HG03280 (cell line): ENCODE measurements at regions not wholly inside any gene's neighbourhood (a gene's known extent, or its start where the extent isn't known, plus 50 kb on each side); places are given as distances from the start of the nearest gene placed in this dataset.

Source experiments
- ATAC-seq: cut with Tn5 transposase; IDR thresholded peaks from one replicate; pipeline ENCODE4 v1.9.1; 2021; ENCODE audit warnings: mild to moderate bottlenecking, moderate library complexity; ENCODE audit not compliant: unreplicated experiment

DNA sequence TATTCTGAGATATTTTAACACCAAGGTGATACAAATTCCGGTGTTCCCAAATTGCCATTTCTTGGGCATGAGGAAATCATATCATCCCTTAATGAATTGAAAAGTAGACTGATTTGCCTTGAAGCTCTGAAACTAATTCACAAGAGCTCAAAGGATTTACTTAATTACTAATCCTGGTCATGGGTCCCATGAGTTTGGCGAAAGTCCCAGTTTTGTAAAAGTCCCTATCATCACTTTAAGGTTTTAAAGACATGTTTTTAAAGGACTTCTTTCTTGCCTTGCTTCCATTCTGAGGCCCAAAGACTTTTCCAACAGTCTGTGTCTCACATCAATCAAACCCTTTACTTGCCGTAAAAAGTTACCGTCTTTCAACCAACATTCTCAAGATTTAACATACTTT is 377.9 kb downstream of the DNAJB9 start:
- ATAC-seq: no peak

DNA sequence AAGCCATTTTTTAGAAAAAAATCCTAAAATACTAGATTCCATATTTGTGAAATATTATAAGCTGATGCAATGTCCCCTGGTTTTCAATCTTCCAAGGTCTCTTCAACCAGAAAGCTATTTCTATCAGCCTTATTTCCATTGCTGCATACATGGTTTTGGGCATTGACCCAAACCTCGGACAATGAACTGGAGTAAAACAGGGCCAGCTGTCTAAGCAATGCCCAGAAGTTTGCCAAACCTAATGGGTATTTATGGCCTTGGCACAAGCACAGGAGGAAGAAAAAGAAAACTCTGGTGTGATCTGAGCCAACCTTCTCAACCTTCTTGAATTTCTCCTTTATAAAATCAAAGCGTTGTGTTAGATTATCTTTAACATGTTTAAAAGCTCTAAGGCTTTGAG is 402.3 kb downstream of the DNAJB9 start:
- no peak for ATAC-seq

- no peak for ATAC-seq
Observed at GRCh38 chr7:108973075-108973474, 403.4 kb downstream of the DNAJB9 start.

DNA sequence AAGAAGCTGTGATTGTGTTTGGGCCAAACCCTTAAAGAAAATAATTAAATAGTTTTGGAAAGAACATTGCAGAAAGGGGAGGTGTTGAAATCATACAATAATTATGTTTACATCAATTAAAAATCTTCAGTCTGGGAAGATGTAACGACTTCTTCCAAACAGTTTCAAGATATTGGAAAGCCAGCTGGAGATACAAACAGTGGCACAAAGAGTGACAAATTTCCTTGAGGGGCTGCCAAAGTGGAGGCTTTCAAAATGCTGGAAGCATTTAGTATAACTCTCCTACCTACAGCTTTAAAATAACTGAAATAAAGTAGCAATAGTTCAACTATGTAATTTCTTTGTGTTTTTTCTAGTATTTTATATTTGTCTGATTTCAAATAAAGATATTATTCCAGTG is 405.0 kb downstream of the DNAJB9 start:
- ATAC-seq: no peak

DNA sequence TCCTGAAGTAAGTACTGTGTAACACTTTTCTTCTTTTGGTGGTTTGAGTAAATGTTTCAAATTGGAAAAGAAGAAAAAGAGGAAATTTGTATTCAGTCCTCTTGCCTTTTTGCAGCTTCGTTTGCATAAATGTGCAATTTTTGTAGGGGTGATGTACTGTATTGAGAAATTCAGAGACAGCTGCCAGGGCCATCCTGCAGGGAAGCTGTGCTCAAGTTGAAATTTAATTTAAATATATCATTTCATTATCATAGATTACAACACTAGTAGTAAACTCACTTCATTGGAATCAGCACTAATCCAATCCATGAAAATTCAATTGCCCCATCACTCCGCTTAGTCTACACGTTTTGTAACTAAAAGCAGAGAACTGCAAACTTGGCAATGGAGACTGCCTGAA is 415.4 kb downstream of the DNAJB9 start:
- ATAC-seq: no peak

- no peak for ATAC-seq
Observed at GRCh38 chr7:108989319-108989718, 419.6 kb downstream of the DNAJB9 start.

- no peak for ATAC-seq
Observed at GRCh38 chr7:108997480-108997879, 427.8 kb downstream of the DNAJB9 start.

- ATAC-seq: no peak
Observed at GRCh38 chr7:109003742-109004141, 434.1 kb downstream of the DNAJB9 start.

GRCh38 chr7:109009636-109010035 is 440.0 kb downstream of the DNAJB9 start:
- ATAC-seq: no peak

GRCh38 chr7:109020251-109020650 is 450.6 kb downstream of the DNAJB9 start:
- no peak for ATAC-seq

DNA sequence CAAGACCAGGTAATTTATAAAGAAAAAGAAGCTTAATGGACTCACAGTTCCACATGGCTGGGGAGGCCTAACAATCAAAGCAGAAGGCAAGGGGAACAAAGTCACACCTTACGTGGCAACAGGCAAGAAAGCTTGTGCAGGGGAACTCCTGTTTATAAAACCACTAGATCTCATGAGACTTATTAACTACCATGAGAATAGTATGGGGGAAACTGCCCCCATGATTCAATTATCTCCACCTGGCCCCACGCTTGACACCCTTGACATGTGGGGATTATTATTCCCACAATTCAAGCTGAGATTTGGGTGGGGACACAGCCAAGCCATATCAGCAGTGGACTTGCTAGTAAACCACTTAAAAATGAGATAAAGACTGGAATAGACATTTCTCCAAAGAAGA is 451.7 kb downstream of the DNAJB9 start:
- ATAC-seq: no peak

DNA sequence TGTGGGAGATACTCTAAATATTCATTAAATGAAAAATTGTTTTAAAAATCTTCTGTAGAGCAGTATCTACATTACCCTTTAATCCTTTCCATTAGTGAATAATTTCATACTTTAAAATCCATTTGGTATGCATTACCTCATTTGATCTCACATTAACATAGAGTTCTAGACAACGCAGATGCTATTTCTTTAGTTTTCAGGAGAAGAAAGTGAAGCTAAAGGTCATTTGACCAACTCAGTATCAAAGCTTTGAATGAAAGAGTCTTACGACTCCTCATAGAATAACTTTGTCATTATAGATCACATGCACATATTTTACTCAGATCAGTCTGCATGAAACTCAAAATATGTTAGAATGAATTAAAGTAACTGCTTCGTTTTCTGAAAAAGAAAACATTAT is 460.2 kb downstream of the DNAJB9 start:
- ATAC-seq: no peak

- no peak for ATAC-seq
Observed at GRCh38 chr7:109044691-109045090, 475.0 kb downstream of the DNAJB9 start.

GRCh38 chr7:109049366-109049765 is 479.7 kb downstream of the DNAJB9 start:
- ATAC-seq: no peak

- ATAC-seq: no peak
Observed at GRCh38 chr7:109059089-109059488, 489.4 kb downstream of the DNAJB9 start.

- no peak for ATAC-seq
Observed at GRCh38 chr7:109062798-109063197, 493.1 kb downstream of the DNAJB9 start.

DNA sequence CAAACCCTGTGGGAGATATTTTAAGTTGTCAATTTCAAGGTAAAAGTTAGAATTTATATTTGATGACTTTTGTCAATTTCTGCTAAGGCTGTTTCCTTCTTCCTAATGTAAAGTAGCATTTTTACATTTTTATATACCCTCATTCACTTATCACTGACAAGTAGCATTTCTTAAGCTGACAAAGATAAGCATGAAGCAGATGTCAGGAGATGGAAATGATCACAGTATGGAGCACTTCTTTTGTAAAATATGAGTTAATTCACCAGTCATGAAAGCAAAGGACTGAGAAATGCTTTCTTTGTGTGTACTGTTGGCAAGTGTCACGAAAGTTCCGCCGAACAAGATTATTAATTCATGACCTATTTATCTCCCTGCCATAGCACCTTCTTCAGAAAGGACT is 503.9 kb downstream of the DNAJB9 start:
- no peak for ATAC-seq

- no peak for ATAC-seq
Observed at GRCh38 chr7:109076396-109076972, 506.8 kb downstream of the DNAJB9 start.

DNA sequence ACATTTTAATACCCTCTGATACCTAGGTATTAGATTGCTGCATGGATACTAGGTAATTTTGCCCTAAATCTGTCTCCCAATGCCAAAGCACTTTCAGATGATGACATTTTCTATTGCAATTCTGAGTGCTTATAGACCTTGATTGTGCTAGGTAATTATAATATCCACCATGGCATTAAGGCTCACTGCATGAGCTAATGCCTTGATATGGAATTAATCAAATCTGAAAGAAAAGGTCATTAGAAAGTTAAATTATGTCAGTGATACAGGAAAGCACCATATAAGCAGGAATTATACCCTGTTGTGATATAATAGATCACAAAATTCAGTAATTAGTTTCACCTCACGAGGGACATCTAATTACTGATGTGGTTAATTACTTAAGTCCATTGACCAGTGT is 521.4 kb downstream of the DNAJB9 start:
- ATAC-seq: no peak

DNA sequence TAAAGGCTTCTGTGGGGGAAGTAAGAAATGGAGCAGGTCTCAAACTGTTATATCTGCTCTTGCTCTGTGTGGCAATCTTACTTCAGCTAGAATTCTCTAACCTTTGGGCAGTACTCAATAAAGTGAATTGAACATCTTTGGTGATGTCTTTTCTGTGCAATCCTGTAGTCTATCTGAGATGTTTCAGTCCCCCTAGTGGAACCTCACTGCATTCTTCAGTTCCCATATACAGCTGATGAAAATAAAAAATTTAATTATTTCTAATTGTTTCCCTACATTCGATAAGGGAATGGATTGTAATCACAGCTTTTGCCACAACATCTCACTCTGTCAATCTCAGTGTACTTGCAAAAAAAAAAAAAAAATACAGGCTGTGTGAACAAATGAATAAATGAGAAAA is 522.6 kb downstream of the DNAJB9 start:
- no peak for ATAC-seq

DNA sequence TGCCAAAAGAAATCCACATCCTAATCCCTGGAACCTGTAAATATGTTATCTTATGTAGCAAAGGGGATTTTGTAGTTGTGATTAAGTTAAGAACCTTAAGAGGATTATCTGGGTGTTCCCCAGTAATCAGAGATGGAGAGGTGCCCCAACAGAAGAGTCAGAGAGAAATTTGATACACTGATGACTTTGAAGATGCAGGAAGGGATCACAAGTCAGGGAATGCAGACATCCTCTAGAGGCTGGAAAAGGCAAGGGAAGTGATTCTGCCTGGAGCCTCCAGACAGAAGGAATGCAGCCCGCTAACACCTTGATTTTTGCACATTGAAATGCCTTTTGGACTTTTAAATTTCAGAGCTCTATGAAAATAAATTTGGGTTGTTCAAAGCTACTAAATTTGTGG is 531.7 kb downstream of the DNAJB9 start:
- no peak for ATAC-seq

DNA sequence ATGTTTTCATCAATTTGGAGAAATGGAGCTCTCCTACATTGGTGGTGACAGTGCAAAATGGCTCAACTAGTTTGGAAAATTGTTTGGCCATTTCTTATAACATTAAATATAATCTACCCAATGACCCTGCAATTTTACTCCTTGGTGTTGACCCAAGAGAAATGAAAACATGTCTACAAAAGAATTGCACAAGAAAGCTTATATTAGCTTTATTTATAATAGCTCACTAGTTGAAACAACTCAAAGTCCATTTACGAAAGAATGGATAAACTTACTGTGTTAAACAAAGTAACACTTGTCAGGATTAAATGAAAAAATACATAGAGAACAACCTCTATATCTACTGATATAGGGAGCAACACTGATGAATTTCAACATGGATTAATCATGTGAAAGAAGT is 539.9 kb downstream of the DNAJB9 start:
- no peak for ATAC-seq

- no peak for ATAC-seq
Observed at GRCh38 chr7:109111086-109111485, 541.4 kb downstream of the DNAJB9 start.
